Stomach (tissue), 4 donors: ENCODE measurements at regions not wholly inside any gene's neighbourhood (a gene's known extent, or its start where the extent isn't known, plus 50 kb on each side); places are given as distances from the start of the nearest gene placed in this dataset.

ENCODE experiments used
- EP300 ChIP-seq: sonication (generic); formaldehyde crosslinking; IDR thresholded peaks from one replicate; pipeline ENCODE4 v1.6.1; 2017; ENCODE audit warnings: antibody characterized with exemption
- POLR2A ChIP-seq, 4 donors: fragments of 450-650 bp; IDR thresholded peaks; one replicate each; pipeline ENCODE4 v1.6.1; 2016; ENCODE audit warnings: antibody characterized with exemption in 4 of 4, control low read depth in 2 of 4, mild to moderate bottlenecking in 1 of 4, moderate library complexity in 1 of 4
- POLR2AphosphoS5 ChIP-seq, 3 donors: sonication (generic); formaldehyde crosslinking; IDR thresholded peaks; one replicate each; pipeline ENCODE4 v1.6.1; 2016; ENCODE audit warnings: antibody characterized with exemption in 3 of 3
- TF ChIP-seq, protein P1 (sequence below), 7 experiments: fragments of 450-650 bp in 4 of 7; fragments of 200-600 bp in 3 of 7; sonication (generic) in 3 of 7; IDR thresholded peaks; one replicate each; pipeline ENCODE4 v1.5.1; 2016 to 2019; ENCODE audit warnings: antibody characterized with exemption in 7 of 7, control low read depth in 2 of 7, mild to moderate bottlenecking in 1 of 7

DNA sequence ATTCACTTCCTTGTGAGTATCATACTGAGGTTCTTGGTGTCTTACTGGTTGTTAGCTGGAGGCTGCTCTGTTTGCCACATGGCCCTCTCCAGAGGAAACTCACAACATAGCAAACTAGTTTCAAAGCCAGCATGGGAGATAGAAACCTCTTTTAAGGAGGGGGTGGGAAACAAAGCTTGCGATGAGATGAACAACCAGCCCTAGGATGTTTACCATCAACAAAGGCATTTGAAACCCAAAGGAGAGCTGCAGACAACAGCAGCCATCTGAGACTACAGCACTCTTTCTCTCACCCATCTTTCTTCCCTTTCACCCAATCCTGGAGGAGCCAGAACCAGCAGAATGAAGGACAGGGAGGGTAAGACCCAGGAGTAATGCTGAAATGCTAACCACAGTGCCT, 182.1 kb downstream of the NEBL start:
- TF ChIP-seq EP300: no peak
- TF ChIP-seq, protein P1, sequence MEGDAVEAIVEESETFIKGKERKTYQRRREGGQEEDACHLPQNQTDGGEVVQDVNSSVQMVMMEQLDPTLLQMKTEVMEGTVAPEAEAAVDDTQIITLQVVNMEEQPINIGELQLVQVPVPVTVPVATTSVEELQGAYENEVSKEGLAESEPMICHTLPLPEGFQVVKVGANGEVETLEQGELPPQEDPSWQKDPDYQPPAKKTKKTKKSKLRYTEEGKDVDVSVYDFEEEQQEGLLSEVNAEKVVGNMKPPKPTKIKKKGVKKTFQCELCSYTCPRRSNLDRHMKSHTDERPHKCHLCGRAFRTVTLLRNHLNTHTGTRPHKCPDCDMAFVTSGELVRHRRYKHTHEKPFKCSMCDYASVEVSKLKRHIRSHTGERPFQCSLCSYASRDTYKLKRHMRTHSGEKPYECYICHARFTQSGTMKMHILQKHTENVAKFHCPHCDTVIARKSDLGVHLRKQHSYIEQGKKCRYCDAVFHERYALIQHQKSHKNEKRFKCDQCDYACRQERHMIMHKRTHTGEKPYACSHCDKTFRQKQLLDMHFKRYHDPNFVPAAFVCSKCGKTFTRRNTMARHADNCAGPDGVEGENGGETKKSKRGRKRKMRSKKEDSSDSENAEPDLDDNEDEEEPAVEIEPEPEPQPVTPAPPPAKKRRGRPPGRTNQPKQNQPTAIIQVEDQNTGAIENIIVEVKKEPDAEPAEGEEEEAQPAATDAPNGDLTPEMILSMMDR (IDR thresholded peaks at IDR 0.05): no peak
- TF ChIP-seq POLR2AphosphoS5 (IDR thresholded peaks at IDR 0.05): no peak
- no peak for TF ChIP-seq POLR2A (IDR thresholded peaks at IDR 0.05)
